RCC 7860 (cell line): ENCODE measurements at regions not wholly inside any gene's neighbourhood (a gene's known extent, or its start where the extent isn't known, plus 50 kb on each side); places are given as distances from the start of the nearest gene placed in this dataset.
"Not testable (repeated sequence)": the region's sequence is repeated elsewhere in the genome, so short reads cannot be mapped to it uniquely, and the experiment has no call there.

ENCODE experiments used
- DNase-seq: peaks from one replicate; pipeline ENCODE4 v3.0.0-alpha.2; 2015; ENCODE audit warnings: low spot score
- FAIRE-seq: peaks from 2 replicates; lab custom pipeline; 2012; peaks lifted over from hg19 to GRCh38; lab: Jason Lieb, UNC

DNA sequence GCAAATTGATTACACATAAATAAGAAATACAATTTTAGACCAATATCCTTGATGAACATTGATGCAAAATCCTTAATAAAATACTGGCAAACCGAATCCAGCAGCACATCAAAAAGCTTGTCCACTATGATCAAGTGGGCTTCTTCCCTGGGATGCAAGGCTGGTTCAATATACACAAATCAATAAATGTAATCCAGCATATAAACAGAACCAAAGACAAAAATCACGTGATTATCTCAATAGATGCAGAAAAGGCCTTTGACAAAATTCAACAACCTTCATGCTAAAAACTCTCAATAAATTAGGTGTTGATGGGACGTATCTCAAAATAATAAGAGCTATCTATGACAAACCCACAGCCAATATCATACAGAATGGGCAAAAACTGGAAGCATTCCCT is 624.2 kb upstream of the KCND2 start:
- not testable (repeated sequence) for DNase-seq, FAIRE-seq

DNA sequence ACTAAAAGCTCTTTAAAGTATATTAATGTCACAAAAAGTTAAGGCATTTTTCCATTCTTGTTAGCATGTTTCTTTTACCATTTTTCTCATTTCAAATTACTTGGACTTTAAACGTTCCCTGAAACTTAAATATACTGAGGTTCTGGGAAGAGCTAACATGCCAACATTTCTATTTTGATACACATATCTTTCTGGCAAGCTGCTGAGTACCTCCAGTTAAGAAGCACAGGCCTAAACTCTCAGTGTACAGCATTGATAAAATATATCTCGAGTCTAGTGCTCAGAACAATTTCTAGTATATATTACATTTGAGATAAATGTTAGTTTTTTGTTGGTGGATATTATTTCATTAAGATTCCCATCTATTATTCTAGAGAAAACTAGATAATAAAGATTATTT is 612.9 kb upstream of the KCND2 start:
- FAIRE-seq = no peak
- DNase-seq = no peak

- FAIRE-seq (peak; percentile 99), DNase-seq (peak; percentile 94)
Observed at GRCh38 chr7:119664601-119665000, 608.4 kb upstream of the KCND2 start.

DNA sequence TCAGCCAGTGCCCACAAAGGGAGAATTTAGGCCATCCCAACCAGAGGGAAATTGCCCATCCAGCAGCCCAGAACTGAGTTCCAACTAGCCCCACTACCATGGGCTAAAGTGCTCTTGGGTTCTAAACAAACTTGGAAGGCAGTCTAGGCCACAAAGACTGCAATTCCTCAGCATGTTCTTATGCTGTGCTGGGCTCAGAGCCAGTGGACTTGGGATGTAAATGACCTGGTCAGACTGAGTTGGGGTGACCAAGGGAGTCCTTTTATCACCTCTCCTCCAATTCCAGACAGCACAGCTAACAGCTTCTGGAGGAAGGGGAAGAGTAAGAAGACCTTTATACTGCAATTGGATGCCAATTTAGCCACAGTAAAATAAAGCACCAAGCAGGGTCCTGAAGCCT is 607.2 kb upstream of the KCND2 start:
- DNase-seq = peak; percentile 23
- FAIRE-seq = peak; percentile 42

- no peak for FAIRE-seq
- DNase-seq = no peak
Observed at GRCh38 chr7:119681336-119681735, 591.6 kb upstream of the KCND2 start.

- FAIRE-seq (peak; percentile 21), DNase-seq (no peak)
Observed at GRCh38 chr7:119684763-119685162, 588.2 kb upstream of the KCND2 start.

GRCh38 chr7:119685906-119686305 is 587.1 kb upstream of the KCND2 start:
- no peak for DNase-seq
- FAIRE-seq = no peak

- DNase-seq (no peak), FAIRE-seq (no peak)
Observed at GRCh38 chr7:119688831-119689230, 584.1 kb upstream of the KCND2 start.

DNA sequence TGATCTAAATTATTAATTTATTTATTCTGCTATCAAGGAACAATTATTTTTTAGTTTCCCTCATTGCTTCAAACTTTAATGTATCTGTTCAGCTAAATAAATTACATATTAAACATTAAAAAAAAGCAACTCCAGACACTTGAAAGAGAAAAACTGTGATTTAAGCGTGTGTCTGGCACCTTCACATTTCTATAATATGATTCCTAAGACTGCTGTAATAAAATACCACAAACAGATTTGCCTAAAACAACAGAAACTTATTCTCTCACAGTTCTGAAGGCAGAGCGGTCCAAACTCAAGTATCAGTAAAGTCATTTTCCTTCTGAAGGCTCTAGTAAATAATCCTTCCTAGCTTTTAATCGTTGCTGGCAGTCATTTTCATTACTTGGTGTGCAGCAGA is 580.4 kb upstream of the KCND2 start:
- FAIRE-seq = no peak
- no peak for DNase-seq

GRCh38 chr7:119694506-119694905 is 578.5 kb upstream of the KCND2 start:
- FAIRE-seq (peak; percentile 59), DNase-seq (no peak)

- FAIRE-seq (no peak), DNase-seq (no peak)
Observed at GRCh38 chr7:119696336-119696735, 576.6 kb upstream of the KCND2 start.

GRCh38 chr7:119703895-119704294 is 569.1 kb upstream of the KCND2 start:
- no peak for FAIRE-seq
- DNase-seq = no peak

- FAIRE-seq (no peak), DNase-seq (no peak)
Observed at GRCh38 chr7:119706608-119707007, 566.4 kb upstream of the KCND2 start.

- no peak for FAIRE-seq
- no peak for DNase-seq
Observed at GRCh38 chr7:119708891-119709290, 564.1 kb upstream of the KCND2 start.

- DNase-seq = no peak
- FAIRE-seq = no peak
Observed at GRCh38 chr7:119711104-119711503, 561.9 kb upstream of the KCND2 start.

- no peak for DNase-seq
- FAIRE-seq = no peak
Observed at GRCh38 chr7:119712886-119713462, 560.0 kb upstream of the KCND2 start.

DNA sequence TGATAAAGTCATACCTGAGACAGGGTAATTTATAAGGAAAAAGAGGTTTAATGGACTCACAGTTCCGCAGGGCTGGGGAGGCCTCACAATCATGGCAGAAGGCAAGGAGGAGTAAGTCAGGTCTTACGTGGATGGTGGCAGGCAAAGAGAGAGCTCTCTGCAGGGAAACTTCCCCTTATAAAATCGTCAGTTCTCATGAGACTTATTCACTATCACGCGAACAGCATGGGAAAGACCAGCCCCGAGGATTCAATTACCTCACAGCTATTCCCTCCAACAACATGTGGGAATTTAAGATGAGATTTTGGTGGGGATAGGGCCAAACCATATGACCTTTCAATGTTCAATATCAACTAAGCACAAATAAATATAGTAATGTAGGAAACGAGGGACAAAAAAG is 559.4 kb upstream of the KCND2 start:
- FAIRE-seq = no peak
- DNase-seq = no peak

- DNase-seq (peak; percentile 82), FAIRE-seq (peak; percentile 94)
Observed at GRCh38 chr7:119720541-119720940, 552.4 kb upstream of the KCND2 start.

DNA sequence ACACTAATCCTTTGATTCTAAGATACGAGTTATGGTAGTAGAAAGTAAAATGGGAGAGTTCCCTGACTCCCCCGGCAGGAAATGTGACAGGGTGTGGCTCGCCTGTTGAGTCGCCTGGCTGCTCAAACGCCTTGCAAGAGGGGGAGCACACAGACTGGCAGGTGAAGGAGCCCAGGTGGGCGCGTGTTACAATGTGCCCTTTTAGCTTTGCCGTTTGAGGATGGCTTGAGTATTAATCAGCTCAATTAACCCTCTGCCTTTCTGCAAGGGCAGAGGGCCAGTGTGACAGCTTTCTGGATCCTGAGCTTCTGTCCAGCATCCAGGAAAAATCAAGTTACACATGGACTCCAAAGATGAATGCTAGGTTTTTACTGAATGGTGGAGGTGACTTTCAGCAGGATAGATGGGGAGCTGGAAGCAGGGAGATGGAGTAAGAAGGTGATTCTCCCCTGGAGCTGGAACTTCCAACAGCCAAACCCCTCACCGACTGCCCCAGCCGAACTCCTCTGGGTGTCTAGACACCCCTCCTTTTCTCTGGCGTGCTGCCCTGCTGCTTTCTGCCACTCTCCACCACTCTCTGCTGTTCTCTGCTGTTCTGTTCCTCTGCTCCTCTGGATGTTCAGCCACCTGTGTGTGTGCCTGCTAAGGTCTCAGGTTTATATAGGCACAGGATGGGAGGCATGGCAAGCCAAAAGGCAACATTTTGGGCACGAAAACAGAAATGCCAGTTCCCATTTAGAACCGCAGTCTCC is 548.8 kb upstream of the KCND2 start:
- DNase-seq = no peak
- no peak for FAIRE-seq

GRCh38 chr7:119733127-119733879 is 539.7 kb upstream of the KCND2 start:
- no peak for FAIRE-seq
- no peak for DNase-seq

GRCh38 chr7:119737390-119737789 is 535.6 kb upstream of the KCND2 start:
- DNase-seq = no peak
- FAIRE-seq = no peak

GRCh38 chr7:119745280-119745679 is 527.7 kb upstream of the KCND2 start:
- DNase-seq, FAIRE-seq: not testable (repeated sequence)
